Gastrocnemius medialis (tissue), 4 donors: ENCODE measurements at regions not wholly inside any gene's neighbourhood (a gene's known extent, or its start where the extent isn't known, plus 50 kb on each side); places are given as distances from the start of the nearest gene placed in this dataset.

ENCODE experiments used
- ATAC-seq, 2 donors: fragments of 150-250 bp; one replicate each; pipeline ENCODE4 v1.9.1; 2016
- DNase-seq, 2 donors: peaks; one replicate each; pipeline ENCODE4 v3.0.0-alpha.2; 2019
- H3K27ac ChIP-seq, 4 donors: fragments of 200-600 bp; sonication (generic); 1 replicate in 1 of 4; 2 replicates in 3 of 4; pipeline ENCODE4 v1.5.1; 2016 to 2018; ENCODE audit warnings: mild to moderate bottlenecking in 2 of 4, moderate library complexity in 1 of 4
- H3K27me3 ChIP-seq, 3 donors: fragments of 200-600 bp; sonication (generic) in 2 of 3; 1 replicate in 1 of 3; 2 replicates in 2 of 3; pipeline versions ENCODE4 v1.5.1 to v1.6.0; 2016 to 2019; ENCODE audit warnings: mild to moderate bottlenecking in 1 of 3, moderate library complexity in 1 of 3
- H3K36me3 ChIP-seq, 2 donors: fragments of 200-600 bp; sonication (generic) in 1 of 2; one replicate each; pipeline ENCODE4 v1.5.1; 2017 to 2018
- H3K4me1 ChIP-seq, 2 donors: fragments of 200-600 bp; sonication (generic) in 1 of 2; one replicate each; pipeline ENCODE4 v1.5.1; 2016 to 2017; ENCODE audit warnings: mild to moderate bottlenecking in 2 of 2
- H3K4me3 ChIP-seq, 4 donors: fragments of 200-600 bp; sonication (generic) in 3 of 4; 1 replicate in 1 of 4; 2 replicates in 3 of 4; pipeline ENCODE4 v1.5.1; 2016 to 2019; ENCODE audit warnings: mild to moderate bottlenecking in 2 of 4
- H3K9me3 ChIP-seq, 3 donors: fragments of 200-600 bp; sonication (generic) in 2 of 3; 1 replicate in 1 of 3; 2 replicates in 2 of 3; pipeline ENCODE4 v1.5.1; 2016 to 2019
- CTCF ChIP-seq, 5 experiments: fragments of 450-650 bp in 3 of 5; fragments of 200-600 bp in 2 of 5; sonication (generic) in 2 of 5; IDR thresholded peaks in 4 of 5; conservative IDR thresholded peaks in 1 of 5; 1 replicate in 4 of 5; 2 replicates in 1 of 5; pipeline ENCODE4 v1.5.1; 2016 to 2019; ENCODE audit warnings: antibody characterized with exemption in 5 of 5, mild to moderate bottlenecking in 3 of 5, moderate library complexity in 3 of 5
- POLR2A ChIP-seq, 2 donors: fragments of 450-650 bp; IDR thresholded peaks; one replicate each; pipeline ENCODE4 v1.6.1; 2017; ENCODE audit warnings: antibody characterized with exemption in 2 of 2, mild to moderate bottlenecking in 2 of 2, moderate library complexity in 2 of 2
- in situ Hi-C, 4 donors: fragments of 200-750 bp; cut with MboI; loops; one replicate each; pipeline versions ENCODE4 v1.15.0 to v1.8.0; 2017; ENCODE audit warnings: low sequenced_read_pairs in 4 of 4
- intact Hi-C: fragments of 100-400 bp; cut with DNase I; formaldehyde crosslinking; loops from one replicate; pipeline ENCODE4 v1.15.1; 2023; ENCODE audit warnings: low total_unique reads

- no peaks in the 10 kb centered on the region for H3K36me3 ChIP-seq
- no peaks in the 10 kb centered on the region for H3K4me1 ChIP-seq
- H3K9me3 ChIP-seq: no peaks in the 10 kb centered on the region
- no peak overlapping the region for H3K27ac ChIP-seq
- TF ChIP-seq CTCF (IDR thresholded peaks at IDR 0.05 in 4 of 5, conservative IDR thresholded peaks at IDR 0.05 in 1 of 5): no peak
- no peak for TF ChIP-seq POLR2A (IDR thresholded peaks at IDR 0.05)
- in situ Hi-C loops (no loop called here), intact Hi-C loops (no loop called here)
- no peak overlapping the region for H3K4me3 ChIP-seq
- no peak for DNase-seq
- no peaks in the 10 kb centered on the region for H3K27me3 ChIP-seq
- ATAC-seq: no peak
Measured at GRCh38 chr1:238568735-238569134, 678.0 kb upstream of the ZP4 start.

- Histone ChIP-seq H3K4me3 (no peak overlapping the region), H3K9me3 (no peaks in the 10 kb centered on the region), H3K27me3 (no peaks in the 10 kb centered on the region), H3K27ac (no peak overlapping the region), H3K36me3 (no peaks in the 10 kb centered on the region), H3K4me1 (no peaks in the 10 kb centered on the region)
- ATAC-seq: no peak
- in situ Hi-C loops (no loop called here), intact Hi-C loops (no loop called here)
- TF ChIP-seq CTCF (IDR thresholded peaks at IDR 0.05 in 4 of 5, conservative IDR thresholded peaks at IDR 0.05 in 1 of 5) (no peak), POLR2A (IDR thresholded peaks at IDR 0.05) (no peak)
- DNase-seq: no peak
Measured at GRCh38 chr1:238562341-238562740, 671.6 kb upstream of the ZP4 start.

GRCh38 chr1:238558746-238559145 is 668.0 kb upstream of the ZP4 start:
- intact Hi-C loops (no loop called here), in situ Hi-C loops (no loop called here)
- Histone ChIP-seq H3K36me3 (no peaks in the 10 kb centered on the region), H3K4me1 (no peaks in the 10 kb centered on the region), H3K9me3 (no peaks in the 10 kb centered on the region), H3K4me3 (no peak overlapping the region), H3K27ac (no peak overlapping the region), H3K27me3 (no peaks in the 10 kb centered on the region)
- no peak for ATAC-seq
- no peak for DNase-seq
- TF ChIP-seq CTCF (IDR thresholded peaks at IDR 0.05 in 4 of 5, conservative IDR thresholded peaks at IDR 0.05 in 1 of 5): no peak
- TF ChIP-seq POLR2A (IDR thresholded peaks at IDR 0.05): no peak

DNA sequence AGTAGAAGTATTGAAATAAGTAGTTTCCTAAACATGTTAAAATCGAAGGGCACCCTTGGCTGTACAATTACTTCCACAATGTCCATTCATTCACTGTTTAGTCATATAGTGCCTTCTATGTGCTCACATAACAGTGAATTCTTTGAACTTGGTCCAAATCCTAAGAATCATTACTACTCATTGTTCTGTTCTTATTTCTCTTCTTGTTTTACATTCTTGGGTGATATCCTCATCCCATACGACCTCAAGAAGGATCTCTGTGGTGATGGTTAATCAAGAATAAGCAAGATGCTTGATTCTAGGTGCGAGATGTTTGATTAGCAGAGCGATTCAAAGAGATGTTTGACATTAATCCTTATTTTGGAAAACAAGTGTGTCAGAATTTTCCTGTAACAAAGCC is 667.4 kb upstream of the ZP4 start:
- TF ChIP-seq CTCF (IDR thresholded peaks at IDR 0.05 in 4 of 5, conservative IDR thresholded peaks at IDR 0.05 in 1 of 5) (no peak), POLR2A (IDR thresholded peaks at IDR 0.05) (no peak)
- H3K4me3 ChIP-seq: no peak overlapping the region
- H3K27ac ChIP-seq: no peak overlapping the region
- H3K27me3 ChIP-seq: no peaks in the 10 kb centered on the region
- DNase-seq: no peak
- ATAC-seq: no peak
- intact Hi-C loops: no loop called here
- H3K36me3 ChIP-seq: no peaks in the 10 kb centered on the region
- in situ Hi-C loops: no loop called here
- no peaks in the 10 kb centered on the region for H3K4me1 ChIP-seq
- no peaks in the 10 kb centered on the region for H3K9me3 ChIP-seq

- ATAC-seq: no peak
- no peaks in the 10 kb centered on the region for H3K27me3 ChIP-seq
- H3K4me3 ChIP-seq: no peak overlapping the region
- no peak overlapping the region for H3K27ac ChIP-seq
- no peak for DNase-seq
- no peaks in the 10 kb centered on the region for H3K36me3 ChIP-seq
- H3K9me3 ChIP-seq: no peaks in the 10 kb centered on the region
- TF ChIP-seq POLR2A (IDR thresholded peaks at IDR 0.05): no peak
- no peak for TF ChIP-seq CTCF (IDR thresholded peaks at IDR 0.05 in 4 of 5, conservative IDR thresholded peaks at IDR 0.05 in 1 of 5)
- no peaks in the 10 kb centered on the region for H3K4me1 ChIP-seq
- intact Hi-C loops: no loop called here
- in situ Hi-C loops: no loop called here
Measured at GRCh38 chr1:238552271-238552670, 661.5 kb upstream of the ZP4 start.
